ENCODE measurements at regions not wholly inside any gene's neighbourhood (a gene's known extent, or its start where the extent isn't known, plus 50 kb on each side); places are given as distances from the start of the nearest gene placed in this dataset.
"Not testable (repeated sequence)": the region's sequence is repeated elsewhere in the genome, so short reads cannot be mapped to it uniquely, and the experiment has no call there.

DNA sequence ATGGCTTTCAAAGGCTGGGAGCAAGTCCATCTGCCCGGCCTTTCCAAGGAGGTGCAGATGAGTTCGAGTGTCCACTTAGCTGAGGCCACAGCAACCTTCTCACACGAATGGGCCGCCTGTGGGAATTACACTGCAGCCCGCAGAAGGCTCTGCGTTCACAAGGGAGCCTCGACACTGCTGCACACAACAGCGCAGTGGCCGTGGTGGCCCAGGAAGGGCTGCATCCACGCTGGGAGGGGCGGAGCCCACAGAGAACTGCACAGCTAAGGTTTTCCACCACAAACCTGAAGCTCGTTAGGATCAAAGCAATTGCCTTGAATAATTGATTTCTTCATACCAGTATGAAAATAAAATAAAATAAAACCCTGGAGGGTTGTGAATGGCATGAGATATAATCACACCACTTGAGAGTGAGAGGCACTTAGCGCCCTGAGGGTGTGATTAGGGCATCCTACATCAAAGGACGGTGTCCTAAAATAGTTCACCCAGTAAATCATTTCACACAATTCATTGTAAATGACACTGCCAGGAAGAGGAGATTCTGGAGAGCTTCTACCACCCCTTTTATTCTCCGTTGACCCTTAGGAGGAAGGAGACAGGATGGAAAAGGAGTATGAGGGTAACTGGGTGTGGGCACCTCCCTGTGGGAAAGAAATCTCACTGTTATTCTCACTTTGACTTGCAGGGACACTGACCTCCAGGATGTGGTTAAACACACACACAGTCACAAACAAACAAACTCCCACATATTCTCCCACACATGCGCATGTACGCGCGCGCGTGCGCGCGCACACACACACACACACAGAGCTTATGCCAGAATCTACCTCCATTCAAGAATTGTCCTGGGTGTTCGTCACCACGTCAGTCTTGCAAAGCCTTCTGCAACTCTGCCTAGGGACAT is 256.6 kb upstream of the ID2 start:
- DNase-seq = no peak

DNA sequence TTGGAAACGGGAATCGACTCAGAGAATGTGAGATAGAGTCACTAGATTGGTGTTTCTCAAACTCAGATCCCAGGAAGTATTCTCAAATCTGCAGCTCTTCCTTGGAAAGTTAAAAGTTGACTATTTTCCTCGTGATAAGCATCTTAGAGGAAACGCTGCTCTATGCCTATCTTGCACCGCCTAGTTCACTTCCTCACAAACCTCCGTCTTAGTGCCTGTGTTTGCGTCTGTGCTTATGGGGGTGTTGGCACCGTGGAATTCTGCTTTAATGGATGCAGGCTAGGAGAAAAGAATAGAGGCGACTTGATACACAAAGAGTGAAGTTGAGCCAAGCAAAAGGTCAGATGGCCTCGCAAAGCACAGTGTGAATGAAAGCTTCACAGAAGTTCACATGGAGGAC is 255.3 kb upstream of the ID2 start:
- DNase-seq = no peak

DNA sequence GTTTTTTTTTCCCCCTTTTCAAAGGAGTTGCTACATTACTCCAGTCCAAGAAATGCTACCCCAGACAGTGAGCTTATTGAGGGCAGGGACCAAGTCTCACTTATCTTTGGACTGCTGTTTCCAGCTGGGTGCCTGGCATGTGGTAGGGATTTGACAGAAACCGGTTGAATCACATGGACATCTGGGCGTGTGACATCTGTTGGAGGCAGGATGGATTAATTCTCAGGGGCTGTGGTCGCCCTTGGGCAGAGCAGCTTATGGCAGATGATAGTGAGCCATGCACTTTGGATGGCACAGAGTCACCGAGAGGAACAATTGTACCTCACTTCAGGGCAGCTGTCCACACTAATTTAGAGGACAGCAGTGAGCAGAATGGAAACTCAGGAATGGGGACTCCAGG is 254.6 kb upstream of the ID2 start:
- no peak for DNase-seq

DNA sequence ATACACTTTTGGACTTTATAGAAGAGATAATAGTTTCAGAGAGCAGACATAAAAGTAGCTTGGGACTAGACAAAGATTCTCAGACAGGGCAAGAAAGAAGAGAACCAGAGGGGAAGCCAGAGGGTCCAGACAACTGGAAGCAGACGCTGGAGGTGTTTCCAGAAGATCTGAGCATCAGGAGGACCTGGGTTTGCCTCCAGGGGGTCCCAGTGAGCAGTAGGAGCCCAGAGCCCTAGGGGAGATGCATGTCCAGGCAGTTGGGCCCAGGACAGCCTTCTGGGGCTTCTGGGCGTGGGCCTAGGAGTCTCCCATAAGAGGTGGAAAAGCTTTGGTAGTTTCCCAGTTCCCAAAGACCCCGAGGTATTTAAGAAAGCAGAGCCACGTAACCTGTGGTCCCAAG is 251.2 kb upstream of the ID2 start:
- no peak for DNase-seq

DNA sequence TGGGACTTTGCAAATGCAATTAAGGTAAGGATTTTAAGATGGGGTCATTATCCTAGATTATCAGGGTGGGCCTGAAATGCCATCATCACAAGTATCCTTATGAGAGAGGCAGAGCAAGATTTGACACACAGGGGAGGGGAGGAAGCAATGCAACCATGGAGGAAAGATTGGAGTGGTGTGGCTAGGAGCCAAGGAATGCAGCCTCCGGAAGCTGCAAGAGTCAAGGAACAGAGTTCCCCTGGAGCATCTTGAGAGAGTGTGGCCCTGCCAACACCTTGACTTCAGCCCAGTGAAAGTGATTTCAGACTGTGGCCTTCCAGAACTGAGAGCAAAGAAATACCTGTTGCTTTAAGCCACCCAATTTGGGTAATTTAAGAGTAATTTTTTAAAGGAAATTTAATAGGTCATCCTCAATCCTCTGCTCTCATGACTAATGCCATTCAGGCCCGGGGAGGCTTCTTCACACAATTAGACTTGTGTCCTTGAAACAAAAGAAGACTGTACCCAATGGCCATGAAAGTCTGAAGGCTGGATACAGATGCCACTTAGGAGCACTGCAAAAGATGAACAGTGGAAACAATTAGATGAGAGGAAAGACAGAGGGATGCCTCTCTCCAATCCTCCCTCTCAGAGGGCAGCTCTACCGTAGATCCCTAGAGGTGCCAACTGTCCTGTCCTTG is 250.3 kb upstream of the ID2 start:
- DNase-seq = no peak

DNA sequence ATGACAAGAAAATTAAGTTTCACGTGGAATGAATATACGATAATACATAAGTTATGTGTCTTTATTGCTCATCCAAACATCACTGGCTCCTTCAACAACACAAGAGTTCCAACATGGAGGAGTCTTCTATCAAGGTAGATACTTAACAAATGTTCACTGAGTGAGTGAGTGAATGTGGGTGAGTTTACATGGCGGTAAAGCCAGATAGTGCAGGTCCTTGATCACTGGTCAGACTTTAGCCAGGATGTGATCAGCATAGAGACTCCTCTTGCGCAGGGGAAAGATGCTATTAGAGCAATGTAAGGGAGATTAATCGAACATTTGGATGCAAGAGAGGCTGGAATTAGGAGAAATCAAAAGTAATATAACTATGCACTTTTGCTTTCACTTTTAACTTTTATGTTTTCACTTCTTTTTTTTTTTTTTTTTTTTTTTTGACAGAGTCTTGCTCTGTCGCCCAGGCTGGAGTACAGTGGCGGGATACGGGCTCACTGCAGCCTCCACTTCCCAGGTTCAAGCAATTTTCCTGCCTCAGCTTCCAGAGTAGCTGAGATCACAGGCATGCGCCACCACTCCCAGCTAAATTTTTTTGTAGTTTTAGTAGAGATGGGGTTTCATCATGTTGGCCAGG is 249.0 kb upstream of the ID2 start:
- DNase-seq = no peak

DNA sequence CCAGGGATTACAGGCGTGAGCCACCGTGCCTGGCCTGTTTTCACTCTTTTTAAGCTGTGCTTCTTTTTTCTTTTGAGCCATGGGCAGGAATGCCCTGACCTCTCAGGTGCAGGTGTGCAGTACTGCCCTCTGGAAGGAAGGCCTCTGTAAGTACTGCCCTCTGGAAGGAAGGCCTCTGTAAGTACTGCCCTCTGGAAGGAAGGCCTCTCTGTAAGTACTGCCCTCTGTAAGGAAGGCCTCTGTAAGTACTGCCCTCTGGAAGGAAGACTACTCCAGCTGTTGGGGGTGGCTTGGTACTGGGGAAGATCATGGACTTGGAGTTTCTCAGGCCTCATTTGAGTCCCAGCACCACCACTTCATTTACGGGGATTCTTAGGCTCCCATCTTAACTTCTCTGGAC is 248.5 kb upstream of the ID2 start:
- DNase-seq = no peak

DNA sequence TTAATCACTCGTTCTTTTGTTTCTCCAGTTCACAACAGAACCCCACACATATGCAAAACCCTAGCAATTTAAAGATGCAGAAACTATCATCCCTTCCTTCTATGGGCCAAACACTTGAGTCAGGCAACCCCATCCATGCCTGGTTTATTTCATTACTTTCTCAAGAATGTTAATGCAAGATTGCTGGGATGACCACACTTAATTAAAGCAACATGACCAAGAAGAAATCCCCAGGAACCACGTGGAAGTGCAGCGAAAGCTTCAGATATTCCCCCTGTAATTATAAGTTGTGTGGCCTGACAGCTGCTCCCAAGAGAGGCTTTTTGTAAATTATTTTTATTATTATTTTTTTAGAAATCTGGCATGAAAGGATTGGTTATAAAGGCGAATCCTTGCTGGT is 246.2 kb upstream of the ID2 start:
- no peak for DNase-seq

DNA sequence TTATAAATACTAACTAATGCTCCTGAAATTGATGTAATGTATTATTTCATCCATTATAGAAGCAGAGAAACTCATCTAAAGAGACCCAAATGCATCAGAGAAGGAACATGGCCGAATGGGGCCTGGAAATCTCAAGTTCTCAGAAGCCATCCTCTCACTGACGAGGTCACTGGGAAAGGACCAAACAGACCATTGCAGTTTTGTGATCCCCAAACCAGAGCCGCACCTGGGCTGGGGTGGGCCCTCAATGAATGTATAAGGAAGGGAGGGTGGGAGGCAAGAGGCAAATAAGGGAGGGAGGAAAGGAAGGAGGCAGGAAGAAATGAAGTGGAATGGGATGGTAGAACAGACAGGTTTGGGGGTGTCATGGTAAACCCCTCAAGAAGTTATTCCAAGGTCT is 245.3 kb upstream of the ID2 start:
- no peak for DNase-seq

DNA sequence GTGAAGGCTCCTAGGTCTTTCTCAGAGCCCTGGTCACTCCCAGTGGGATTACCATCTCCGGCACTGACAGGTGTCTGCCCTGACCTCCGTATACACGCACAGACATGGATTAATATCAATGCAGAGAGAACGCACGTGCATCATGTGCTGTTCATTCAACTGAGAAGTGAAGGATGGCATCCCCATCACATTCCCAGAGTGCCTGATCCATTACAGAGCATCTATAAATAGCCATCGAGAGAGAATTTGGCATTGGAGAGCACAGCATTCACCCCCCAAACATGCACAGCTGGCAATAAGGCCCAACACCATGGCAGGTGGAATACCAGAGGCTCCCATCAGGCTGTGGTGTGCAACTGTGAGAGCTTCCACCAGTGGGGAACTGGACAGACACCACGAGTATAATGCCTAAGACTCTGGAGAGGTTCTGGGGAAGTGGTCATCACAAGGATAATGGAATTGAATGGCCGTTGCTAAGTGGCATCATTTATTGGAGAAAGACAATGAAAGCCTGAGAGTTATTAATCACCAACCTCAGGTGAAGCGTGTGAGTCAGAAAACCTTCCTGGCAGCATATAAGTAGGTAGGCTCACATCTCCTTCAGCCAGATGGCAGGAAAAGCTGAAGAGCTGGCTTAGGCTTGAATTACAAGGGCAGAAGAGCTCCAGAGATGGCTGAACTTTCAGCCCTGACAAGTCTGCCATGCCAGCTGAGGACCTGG is 244.5 kb upstream of the ID2 start:
- DNase-seq = no peak

DNA sequence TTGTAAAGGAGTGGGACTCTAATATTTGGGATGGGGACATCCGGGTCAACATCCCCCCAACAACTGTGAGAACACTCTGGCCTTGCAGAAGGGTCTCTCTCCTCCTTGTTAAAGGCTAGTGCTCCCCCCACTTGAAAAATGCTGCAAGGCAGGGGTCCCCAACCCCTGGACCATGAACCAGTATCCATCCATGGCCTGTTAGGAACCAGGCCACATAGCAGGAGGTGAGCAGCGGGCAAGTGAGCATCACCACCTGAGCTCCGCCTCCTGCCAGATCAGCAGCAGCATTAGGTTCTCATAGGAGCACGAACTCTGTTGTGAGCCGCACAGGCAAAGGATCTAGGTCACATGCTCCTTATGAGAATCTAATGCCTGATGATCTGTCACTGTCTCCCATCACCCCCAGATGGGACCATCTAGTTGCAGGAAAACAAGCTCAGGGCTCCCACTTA is 243.9 kb upstream of the ID2 start:
- DNase-seq = no peak

DNA sequence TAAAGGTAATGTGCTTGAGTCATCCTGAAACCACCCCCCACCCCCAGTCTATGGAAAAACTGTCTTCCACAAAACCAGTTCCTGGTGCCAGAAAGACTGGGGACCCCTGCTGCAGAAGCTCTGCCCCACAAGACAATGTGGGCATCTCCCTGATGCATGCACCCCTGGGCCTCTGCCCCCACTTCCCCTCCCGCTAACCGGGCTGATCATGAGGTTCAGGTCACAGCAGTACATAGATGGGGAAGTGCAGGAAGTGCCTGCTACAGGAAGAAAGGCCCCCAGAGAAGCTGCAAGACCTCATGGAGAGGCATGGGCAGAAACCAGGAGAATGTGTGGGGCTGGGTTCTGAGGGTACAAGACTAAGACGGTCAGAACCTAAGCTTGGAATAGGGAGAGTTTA is 243.4 kb upstream of the ID2 start:
- no peak for DNase-seq

DNA sequence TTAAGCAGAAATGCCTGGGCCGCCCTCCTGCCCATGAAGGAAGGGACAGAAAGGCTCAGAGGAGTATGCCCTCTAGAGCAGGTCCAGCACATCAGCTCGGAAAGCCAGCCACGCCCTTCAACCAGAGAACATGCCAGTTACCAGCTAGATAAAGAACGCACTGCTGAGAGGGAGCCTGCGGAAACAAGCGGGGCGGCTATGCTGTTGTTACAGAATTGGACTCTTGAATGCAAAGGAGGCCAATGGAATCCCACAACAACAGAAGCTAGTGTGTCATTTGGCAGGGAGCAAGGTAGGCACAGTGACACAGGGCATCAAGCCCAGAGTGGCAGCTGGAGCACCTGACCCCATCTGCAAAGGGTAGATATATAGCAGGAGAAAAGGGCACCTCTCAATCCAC is 242.9 kb upstream of the ID2 start:
- no peak for DNase-seq

DNA sequence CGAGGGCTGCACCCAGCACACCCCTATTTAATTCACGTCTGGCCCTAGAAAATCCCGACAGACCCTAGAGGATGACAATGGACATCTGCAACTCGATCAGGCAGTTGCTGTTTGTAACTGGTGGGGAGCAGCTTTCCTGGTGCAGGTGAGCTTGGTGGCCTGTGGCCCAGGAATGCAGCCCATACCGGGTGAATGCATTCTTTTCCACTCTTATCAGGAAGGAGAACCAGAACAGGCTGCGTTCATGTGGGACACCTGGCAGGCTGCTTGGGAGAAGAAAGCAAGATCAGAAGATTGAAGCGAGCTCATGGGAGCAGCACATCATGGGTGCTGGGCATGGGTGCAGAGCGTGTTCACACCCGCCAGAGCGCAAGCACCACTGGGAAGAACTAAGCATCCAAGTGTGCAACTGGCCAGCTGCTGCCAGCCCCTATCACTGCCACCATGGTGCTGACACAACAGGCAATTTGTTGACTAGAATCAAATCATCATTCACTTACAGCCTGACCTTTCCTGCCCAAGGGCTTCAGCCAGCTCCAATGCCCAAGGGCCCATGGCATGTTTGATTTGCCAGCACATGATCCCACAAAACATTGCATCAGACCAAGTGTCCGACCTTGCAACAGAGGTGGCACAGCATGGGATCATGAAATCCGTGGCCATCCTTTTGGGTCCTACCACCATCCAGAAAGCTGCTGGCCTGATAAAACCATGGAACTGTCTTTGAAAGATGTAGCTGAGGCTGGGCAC is 241.7 kb upstream of the ID2 start:
- DNase-seq = no peak

DNA sequence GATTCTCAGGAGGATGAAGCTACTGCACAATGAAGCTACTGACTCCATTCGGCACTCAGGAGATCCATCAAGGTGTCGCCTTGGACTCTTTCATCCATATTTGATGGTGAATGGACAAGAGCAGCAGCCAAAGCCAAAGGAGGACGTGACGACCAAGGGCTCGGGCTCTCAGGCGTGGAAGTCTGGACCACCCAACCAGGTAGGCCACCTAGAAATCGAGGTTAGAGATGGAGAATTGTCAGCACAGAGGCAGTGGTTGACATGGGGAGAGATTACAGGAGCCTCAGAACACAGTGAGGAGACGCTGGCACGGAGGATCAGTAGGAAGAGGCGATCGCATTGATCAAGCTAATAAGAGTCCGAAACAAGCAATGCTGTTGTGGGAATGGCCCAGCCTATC is 240.5 kb upstream of the ID2 start:
- no peak for DNase-seq

DNA sequence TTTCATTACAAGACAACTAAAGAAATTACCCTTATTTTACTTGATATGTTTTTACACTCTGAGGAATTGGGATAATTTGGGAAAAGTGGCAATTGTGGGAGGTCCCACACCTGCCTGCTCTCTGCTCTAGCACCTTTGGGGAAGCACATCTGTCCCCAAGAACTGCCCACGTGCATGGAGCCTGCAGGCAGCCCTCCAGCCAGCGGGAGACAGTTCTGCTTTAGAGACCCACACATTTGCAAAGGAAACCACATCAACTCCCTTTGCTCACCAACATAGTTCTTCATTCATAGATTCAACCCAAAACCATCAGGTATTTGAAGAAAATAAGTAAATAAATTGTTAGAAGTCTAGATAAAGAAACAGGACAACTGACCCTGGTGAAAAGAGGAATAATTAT is 239.9 kb upstream of the ID2 start:
- DNase-seq = no peak

DNA sequence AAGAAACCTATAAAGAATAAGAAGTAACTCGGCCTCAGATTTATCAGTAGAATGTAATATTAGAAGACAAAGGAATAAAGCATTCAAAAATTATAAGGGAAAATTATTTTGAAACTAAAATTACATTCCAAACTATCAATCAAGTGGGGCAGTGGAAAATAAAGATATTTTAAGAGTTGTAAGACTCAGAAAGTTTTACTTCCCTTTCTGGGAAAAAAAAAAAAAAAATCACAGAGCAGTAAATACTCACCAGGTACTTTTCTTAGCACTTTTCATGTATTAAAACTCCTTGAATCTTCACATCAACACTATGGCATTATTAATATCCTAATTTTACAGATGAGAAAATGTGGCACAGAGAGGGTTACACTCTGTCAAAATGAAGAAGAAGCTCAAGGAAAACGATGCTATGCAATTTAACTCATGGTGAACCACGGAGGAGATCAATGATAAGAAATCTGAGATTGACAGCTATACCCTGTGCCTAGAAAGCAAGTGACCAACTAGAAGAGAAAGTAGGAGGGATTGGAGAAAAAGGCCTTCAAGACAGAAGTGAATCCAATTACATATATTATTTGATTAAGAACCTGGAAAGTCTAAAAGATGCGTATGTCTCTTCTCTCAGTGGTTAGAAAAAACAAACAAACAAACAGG is 238.9 kb upstream of the ID2 start:
- DNase-seq = no peak

DNA sequence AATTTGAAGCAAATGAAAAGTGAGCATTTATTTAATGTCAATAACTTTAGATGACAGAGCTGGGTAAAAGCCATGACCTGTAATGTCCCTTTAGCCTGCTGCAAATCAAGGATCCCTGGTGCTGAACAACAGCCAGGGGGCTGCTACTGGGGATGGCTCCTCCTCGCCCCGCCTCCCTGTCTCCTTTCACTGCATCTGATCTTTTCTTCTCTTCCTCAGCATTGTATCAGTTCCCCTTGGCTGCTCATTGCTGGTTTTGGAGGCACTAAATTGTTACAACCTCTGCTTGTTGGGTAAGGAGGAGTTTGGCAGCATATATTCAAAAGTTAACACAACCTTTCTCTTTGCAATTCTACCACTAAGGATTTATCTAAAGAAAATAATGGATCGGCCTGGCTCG is 236.3 kb upstream of the ID2 start:
- no peak for DNase-seq

DNA sequence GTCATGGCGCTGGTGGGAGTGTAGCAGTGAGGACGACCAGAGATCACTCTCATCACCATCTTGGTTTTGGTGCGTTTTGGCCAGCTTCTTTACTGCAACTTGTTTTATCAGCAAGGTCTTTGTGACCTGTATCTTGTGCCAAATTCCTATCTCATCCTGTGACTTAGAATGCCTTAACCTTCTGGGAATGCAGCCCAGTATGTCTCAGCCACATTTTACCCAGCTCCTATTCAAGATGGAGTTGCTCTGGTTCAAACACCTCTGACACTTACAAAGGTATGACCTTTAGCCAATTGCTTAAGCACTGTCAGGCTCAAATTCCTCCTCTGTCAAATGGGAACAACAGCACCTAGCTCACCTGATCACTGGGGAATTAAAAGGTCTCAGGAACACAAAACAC is 235.1 kb upstream of the ID2 start:
- DNase-seq = not testable (repeated sequence)

DNA sequence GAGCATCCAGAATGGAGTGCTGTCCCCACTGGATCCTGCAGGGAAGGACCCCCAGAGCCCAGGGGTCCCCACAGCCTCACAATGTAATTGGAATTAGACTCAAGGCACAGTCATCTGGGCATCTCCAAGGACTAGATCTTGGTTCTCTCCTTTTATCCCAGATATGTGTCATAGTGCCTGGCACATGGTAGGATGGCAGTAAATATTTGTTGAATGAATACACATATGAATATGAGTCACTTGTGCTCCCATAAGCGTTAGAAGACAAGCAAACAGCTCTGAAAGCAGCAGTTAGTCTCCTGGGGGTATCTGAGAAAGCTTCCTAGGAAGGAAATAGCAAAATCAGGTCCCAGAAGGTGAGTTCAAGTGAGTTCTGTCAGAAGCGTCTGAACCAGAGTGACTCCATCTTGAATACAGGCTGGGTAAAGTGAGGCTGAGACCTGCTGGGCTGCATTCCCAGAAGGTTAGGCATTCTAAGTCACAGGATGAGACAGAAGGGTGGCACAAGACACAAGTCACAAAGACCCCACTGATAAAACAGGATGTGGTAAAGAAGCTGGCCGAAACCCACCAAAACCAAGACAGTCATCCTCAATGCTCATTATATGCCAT is 234.1 kb upstream of the ID2 start:
- peak; percentile 35 to 59 for DNase-seq

DNA sequence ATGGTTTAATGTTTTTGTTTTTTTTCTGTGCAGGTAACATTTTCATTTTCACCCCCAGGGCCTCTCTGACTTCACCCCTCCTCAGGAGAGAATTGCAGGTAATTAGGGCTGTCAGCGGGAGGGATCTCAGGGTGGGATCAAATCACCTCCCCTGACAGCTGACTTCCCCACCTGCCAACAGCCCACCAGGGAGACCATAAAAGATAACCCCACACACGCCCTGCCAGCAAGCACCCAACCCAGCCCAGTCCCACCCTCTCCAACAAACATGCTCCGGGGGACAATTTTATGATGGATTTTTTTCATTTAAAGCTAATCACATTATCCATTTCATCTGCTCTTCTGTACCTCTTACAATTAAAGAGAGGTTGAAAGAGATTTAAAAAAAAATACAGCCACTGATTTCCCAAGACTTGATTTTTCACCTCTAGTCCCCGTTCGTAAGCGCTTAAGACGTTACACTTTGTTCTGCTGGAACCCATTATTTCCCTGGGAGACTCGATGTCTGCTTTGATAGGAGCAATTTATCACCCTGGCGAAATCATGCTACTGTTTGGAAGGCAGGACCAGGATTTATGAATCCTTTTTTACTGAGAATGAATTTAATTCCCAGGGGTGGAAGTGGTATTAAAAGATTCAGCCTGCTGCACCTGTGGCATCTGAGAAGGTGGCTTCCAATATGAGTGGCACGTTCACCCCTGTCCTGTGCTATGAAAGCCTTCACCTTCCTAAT is 232.9 kb upstream of the ID2 start:
- DNase-seq = no peak
